ENCODE measurements at regions not wholly inside any gene's neighbourhood (a gene's known extent, or its start where the extent isn't known, plus 50 kb on each side); places are given as distances from the start of the nearest gene placed in this dataset.

DNA sequence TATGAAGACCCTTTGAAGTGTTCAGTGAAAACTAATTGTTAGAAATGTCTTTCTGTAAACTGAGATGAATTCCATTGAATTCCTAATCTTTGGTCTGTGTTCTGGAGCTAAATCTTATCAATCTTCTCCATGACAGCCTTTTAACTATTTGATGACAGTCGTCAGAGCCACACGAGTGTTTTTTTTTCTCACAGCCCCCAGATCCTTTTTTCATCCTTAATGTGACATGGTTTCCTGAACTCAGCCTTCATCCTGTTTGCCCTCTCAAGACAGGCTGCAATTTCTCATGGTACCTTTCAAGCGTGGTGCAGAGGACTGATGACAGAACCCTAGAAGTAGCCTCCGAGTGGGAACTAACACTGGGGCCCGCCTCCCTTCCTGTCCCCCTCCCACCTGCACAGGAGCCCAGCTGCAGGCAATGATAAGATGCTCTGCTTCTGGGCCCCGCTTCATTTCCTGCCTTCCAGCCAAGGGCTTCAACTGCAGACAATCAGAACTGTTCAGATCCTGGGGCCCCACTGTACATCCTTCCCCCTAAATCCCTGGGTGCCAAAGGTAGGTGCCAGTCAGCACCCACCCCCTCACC lies 114.6 kb upstream of the VAV3 start:
- H3K9me3 ChIP-seq (ENCODE audit: control insufficient read depth, insufficient read depth, low read length) = no peaks in the 10 kb centered on the region
- H3K27me3 ChIP-seq (ENCODE audit: control insufficient read depth, low read length) = no peaks in the 10 kb centered on the region
- H3K36me3 ChIP-seq (ENCODE audit: control insufficient read depth, low read length) = no peaks in the 10 kb centered on the region
- TF ChIP-seq, protein P1, sequence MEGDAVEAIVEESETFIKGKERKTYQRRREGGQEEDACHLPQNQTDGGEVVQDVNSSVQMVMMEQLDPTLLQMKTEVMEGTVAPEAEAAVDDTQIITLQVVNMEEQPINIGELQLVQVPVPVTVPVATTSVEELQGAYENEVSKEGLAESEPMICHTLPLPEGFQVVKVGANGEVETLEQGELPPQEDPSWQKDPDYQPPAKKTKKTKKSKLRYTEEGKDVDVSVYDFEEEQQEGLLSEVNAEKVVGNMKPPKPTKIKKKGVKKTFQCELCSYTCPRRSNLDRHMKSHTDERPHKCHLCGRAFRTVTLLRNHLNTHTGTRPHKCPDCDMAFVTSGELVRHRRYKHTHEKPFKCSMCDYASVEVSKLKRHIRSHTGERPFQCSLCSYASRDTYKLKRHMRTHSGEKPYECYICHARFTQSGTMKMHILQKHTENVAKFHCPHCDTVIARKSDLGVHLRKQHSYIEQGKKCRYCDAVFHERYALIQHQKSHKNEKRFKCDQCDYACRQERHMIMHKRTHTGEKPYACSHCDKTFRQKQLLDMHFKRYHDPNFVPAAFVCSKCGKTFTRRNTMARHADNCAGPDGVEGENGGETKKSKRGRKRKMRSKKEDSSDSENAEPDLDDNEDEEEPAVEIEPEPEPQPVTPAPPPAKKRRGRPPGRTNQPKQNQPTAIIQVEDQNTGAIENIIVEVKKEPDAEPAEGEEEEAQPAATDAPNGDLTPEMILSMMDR (IDR thresholded peaks at IDR 0.05; ENCODE audit: low read depth, low read length, poor library complexity, severe bottlenecking) = no peak
- no peak for TF ChIP-seq EZH2phosphoT487 (IDR thresholded peaks at IDR 0.05; ENCODE audit: borderline replicate concordance, low read length)
- H3K27ac ChIP-seq (ENCODE audit: low read depth, low read length) = 0 out of 2 replicates have a peak overlapping the region, but pooled peaks have one; percentile 8
- H3K79me2 ChIP-seq (ENCODE audit: control insufficient read depth, low read length) = no peaks in the 10 kb centered on the region
- H3K4me3 ChIP-seq (ENCODE audit: low read length) = peak overlapping the region; percentile 31
- no peaks in the 10 kb centered on the region for H4K20me1 ChIP-seq (ENCODE audit: control insufficient read depth, insufficient read depth, low read depth, low read length)
- peak overlapping the region; percentile 42 for H3K4me2 ChIP-seq (ENCODE audit: low read length)
- H3F3A ChIP-seq (ENCODE audit: control insufficient read depth, insufficient read depth) = peaks cover 10% of the 10 kb centered on the region
- peaks cover 55% of the 10 kb centered on the region for H3K4me1 ChIP-seq (ENCODE audit: control insufficient read depth, low read length)
- H3K9me2 ChIP-seq (replicated peaks; ENCODE audit: control insufficient read depth, low read length) = no peaks in the 10 kb centered on the region

DNA sequence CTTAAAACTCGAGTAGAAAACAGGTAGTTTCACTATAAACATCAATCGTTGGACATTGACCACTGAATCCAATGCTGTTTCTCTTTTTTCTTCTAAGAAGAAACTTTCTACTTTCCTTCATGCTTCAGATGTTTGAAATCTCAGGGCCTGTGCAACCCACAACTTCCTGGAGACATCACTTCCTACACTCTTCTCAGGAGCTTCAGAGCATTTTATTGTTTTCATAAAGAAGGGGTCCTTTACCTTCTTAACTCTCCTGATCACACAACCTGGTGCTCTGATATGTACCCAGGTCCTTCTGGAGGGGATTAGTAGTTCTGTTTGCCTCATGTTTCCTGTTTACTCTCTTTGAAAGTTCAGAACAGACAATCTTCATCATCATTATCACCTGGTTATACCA lies 113.0 kb upstream of the VAV3 start:
- no peaks in the 10 kb centered on the region for H3K36me3 ChIP-seq (ENCODE audit: control insufficient read depth, low read length)
- peaks cover 57% of the 10 kb centered on the region for H3K4me1 ChIP-seq (ENCODE audit: control insufficient read depth, low read length)
- no peaks in the 10 kb centered on the region for H4K20me1 ChIP-seq (ENCODE audit: control insufficient read depth, insufficient read depth, low read depth, low read length)
- TF ChIP-seq, protein P1 (IDR thresholded peaks at IDR 0.05; ENCODE audit: low read depth, low read length, poor library complexity, severe bottlenecking) = no peak
- TF ChIP-seq EZH2phosphoT487 (IDR thresholded peaks at IDR 0.05; ENCODE audit: borderline replicate concordance, low read length) = no peak
- H3K9me2 ChIP-seq (replicated peaks; ENCODE audit: control insufficient read depth, low read length) = no peaks in the 10 kb centered on the region
- H3K9me3 ChIP-seq (ENCODE audit: control insufficient read depth, insufficient read depth, low read length) = no peaks in the 10 kb centered on the region
- H3K4me3 ChIP-seq (ENCODE audit: low read length) = peak overlapping the region; percentile 29
- peak overlapping the region; percentile 51 for H3K27ac ChIP-seq (ENCODE audit: low read depth, low read length)
- peak overlapping the region; percentile 58 for H3K4me2 ChIP-seq (ENCODE audit: low read length)
- H3F3A ChIP-seq (ENCODE audit: control insufficient read depth, insufficient read depth) = peaks cover 10% of the 10 kb centered on the region
- H3K27me3 ChIP-seq (ENCODE audit: control insufficient read depth, low read length) = no peaks in the 10 kb centered on the region
- H3K79me2 ChIP-seq (ENCODE audit: control insufficient read depth, low read length) = no peaks in the 10 kb centered on the region

DNA sequence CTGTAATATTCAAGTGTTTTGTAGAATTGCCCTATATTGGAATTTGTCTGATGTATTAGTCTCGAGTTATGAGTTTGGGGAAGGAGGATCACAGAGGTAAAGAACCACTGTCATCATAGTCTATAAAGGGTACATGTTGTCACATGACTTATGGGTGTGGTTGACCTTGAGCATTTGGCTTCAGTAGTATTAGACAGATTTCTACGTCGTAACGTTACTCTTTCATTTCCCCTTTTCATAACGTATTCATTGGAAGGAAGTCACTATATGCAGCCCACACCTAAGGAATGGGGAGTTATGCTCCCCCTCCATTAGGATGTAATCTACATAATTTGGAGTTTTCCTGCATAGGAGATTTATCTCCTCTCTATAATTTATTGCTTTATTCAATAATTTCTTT lies 110.1 kb upstream of the VAV3 start:
- Histone ChIP-seq H3K27me3 (ENCODE audit: control insufficient read depth, low read length) (no peaks in the 10 kb centered on the region), H3K36me3 (ENCODE audit: control insufficient read depth, low read length) (no peaks in the 10 kb centered on the region), H3K4me3 (ENCODE audit: low read length) (peak overlapping the region; percentile 51), H3K4me2 (ENCODE audit: low read length) (peak overlapping the region; percentile 64), H3F3A (ENCODE audit: control insufficient read depth, insufficient read depth) (peaks cover 10% of the 10 kb centered on the region), H3K79me2 (ENCODE audit: control insufficient read depth, low read length) (no peaks in the 10 kb centered on the region), H3K9me2 (replicated peaks; ENCODE audit: control insufficient read depth, low read length) (no peaks in the 10 kb centered on the region), H4K20me1 (ENCODE audit: control insufficient read depth, insufficient read depth, low read depth, low read length) (no peaks in the 10 kb centered on the region), H3K27ac (ENCODE audit: low read depth, low read length) (peak overlapping the region; percentile 65), H3K4me1 (ENCODE audit: control insufficient read depth, low read length) (peaks cover 49% of the 10 kb centered on the region), H3K9me3 (ENCODE audit: control insufficient read depth, insufficient read depth, low read length) (no peaks in the 10 kb centered on the region)
- no peak for TF ChIP-seq EZH2phosphoT487 (IDR thresholded peaks at IDR 0.05; ENCODE audit: borderline replicate concordance, low read length)
- TF ChIP-seq, protein P1 (IDR thresholded peaks at IDR 0.05; ENCODE audit: low read depth, low read length, poor library complexity, severe bottlenecking) = no peak

All from DOHH2 (cell line).